ENCODE measurements at regions not wholly inside any gene's neighbourhood (a gene's known extent, or its start where the extent isn't known, plus 50 kb on each side); places are given as distances from the start of the nearest gene placed in this dataset.

DNA sequence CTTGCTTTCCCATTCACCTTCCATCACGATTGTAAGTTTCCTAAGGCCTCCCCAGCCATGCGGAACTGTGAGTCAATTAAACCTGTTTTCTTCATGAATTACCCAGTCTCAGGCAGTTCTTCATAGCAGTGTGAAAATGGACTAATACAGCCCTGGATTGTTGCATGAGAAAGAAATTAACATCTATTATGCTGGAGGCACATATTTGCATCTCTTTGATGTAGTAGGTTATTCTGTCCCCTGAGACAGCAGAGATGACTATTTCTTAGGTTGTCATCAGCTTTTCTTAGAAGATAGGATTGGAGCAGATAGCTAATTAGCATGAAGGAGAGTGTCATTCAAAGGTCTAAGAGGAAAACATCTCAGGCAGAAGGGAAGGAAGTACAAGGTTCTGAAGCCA is 166.2 kb downstream of the OMA1 start:
- DNase-seq (ENCODE audit: low read depth in 2 of 2), result no peak

- no peak for DNase-seq (ENCODE audit: low read depth in 2 of 2)
These were observed 179.3 kb downstream of the OMA1 start for GRCh38 chr1:58367217-58367616.

GRCh38 chr1:58365328-58365727 is 181.2 kb downstream of the OMA1 start:
- no peak for DNase-seq (ENCODE audit: low read depth in 2 of 2)

DNA sequence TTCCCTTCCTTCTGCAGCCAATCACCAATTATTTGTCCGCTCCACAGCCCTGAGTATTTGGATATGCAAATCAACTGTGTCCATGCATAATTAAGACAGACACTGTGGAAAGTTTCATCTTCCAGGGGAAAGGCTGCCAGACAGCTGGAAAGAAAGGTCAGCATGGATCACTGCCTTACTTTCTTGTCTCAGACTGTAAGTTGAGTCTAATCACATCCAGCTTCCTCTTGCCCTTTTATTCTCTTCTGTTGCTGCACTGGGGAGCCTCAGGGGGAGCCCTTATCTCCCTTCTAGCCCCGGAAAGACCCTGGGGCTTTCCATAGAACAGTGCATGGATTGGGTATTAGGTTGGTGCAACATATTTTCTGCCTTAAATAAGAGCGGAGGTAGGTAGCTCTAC is 182.9 kb downstream of the OMA1 start:
- DNase-seq (ENCODE audit: low read depth in 2 of 2), result no peak

- DNase-seq (ENCODE audit: low read depth in 2 of 2), result no peak
These were observed 185.4 kb downstream of the OMA1 start for GRCh38 chr1:58361134-58361533.

DNA sequence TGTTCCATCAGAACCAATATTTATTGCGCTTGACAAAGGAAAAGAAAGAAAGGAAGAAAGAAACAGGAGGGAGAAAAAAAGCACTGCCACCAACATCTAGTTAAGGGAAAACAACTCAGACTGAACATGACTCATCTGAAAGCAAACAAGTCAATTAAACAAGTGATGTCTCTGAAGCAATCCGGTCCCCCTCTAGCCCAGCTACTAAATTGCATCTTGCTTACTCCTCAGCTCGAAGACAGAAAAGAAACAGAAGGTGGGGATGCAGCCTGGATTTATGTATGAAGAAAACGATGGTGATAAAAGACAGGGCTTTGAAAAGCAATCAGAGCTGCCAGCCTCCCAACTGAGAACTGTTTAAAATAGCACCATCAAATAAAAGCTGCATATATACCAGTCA is 188.2 kb downstream of the OMA1 start:
- peak in 1 of 2 donors; percentile 5 for DNase-seq (ENCODE audit: low read depth in 2 of 2)

DNA sequence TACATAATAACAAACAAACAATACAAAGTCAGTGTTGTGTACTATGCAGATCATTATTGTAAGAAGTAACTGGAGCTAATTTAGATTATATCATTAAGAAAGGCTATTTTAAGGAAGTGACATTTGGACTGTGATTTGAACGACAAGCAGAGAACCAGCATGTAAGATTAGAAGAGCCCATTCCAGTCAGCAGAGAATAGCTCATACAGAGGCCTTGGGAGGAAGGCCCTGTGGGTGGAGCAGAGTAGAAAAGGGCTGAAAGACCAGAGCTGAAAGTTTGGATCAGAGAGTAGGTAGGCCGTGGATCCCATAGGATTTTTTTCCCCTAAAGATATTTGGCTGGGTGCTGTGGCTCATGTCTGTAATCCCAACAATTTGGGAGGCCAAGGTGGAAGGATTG is 190.1 kb downstream of the OMA1 start:
- DNase-seq (ENCODE audit: low read depth in 2 of 2), result no peak

GRCh38 chr1:58353168-58353567 is 193.4 kb downstream of the OMA1 start:
- DNase-seq (ENCODE audit: low read depth in 2 of 2), result no peak

GRCh38 chr1:58352476-58353092 is 193.9 kb downstream of the OMA1 start:
- no peak for DNase-seq (ENCODE audit: low read depth in 2 of 2)

DNA sequence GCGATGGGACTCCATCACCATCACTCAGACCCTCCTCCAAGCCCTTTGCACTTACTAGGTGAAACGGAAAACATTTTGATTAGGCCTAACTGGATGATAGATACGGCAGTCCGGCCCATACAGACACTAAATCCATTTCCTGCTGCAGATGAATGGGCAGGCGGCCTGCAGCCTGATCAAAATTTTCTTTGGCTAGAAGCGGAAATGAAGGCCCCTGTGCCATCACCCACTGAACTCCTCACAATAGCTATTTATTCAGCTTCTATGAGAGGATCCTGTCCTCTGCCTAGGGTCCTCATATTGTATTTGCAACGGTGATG is 200.5 kb downstream of the OMA1 start:
- DNase-seq (ENCODE audit: low read depth in 2 of 2), result peak in 1 of 2 donors; percentile 97

- peak in 1 of 2 donors; percentile 14 for DNase-seq (ENCODE audit: low read depth in 2 of 2)
These were observed 201.1 kb downstream of the OMA1 start for GRCh38 chr1:58345215-58346035.

DNA sequence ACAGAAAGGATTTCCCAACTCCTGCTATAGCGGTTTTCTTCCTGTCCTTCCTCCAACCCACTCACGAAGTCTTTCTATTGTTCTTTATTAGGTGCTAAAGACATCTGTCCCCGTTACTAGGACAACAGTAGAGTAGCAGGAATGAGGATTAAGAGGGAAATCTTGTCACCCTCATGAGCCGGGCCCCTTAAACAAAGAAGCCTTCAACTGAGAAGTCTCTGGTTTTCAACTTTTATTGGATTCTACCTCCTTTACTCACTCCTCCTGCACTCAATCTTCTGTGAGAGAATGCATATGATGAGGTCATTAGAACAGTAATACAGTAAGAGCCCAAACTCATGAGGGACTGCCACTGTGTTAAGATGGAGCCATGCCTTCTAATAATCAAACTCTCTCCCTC is 206.3 kb downstream of the OMA1 start:
- no peak for DNase-seq (ENCODE audit: low read depth in 2 of 2)

- no peak for DNase-seq (ENCODE audit: low read depth in 2 of 2)
These were observed 208.4 kb downstream of the OMA1 start for GRCh38 chr1:58338081-58338480.

GRCh38 chr1:58333511-58333910 is 213.0 kb downstream of the OMA1 start:
- no peak for DNase-seq (ENCODE audit: low read depth in 2 of 2)

- DNase-seq (ENCODE audit: low read depth in 2 of 2), result no peak
These were observed 215.4 kb downstream of the OMA1 start for GRCh38 chr1:58331156-58331555.

DNA sequence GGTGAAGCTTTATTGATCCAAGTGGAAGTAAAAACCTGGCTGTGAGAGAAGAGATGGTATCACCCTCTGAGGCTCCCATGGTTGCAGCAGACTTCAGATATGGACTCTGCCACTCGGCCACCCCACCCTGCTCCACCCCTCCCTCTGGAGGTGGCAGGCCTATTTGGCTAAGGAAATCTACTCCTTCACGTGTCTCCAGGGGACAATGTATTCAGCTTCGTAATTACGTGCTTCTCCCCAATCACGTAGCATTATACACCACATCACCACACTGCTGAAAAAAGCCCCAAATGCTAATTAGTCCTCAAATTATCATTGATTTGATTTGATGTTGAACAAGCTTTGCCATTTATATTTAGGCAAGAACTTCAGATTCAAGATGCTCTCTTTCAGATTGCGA is 220.7 kb downstream of the OMA1 start:
- DNase-seq (ENCODE audit: low read depth in 2 of 2), result no peak

GRCh38 chr1:58324558-58324957 is 222.0 kb downstream of the OMA1 start:
- no peak for DNase-seq (ENCODE audit: low read depth in 2 of 2)

GRCh38 chr1:58318157-58319005 is 228.1 kb downstream of the OMA1 start:
- no peak for DNase-seq (ENCODE audit: low read depth in 2 of 2)

GRCh38 chr1:58317694-58318093 is 228.8 kb downstream of the OMA1 start:
- DNase-seq (ENCODE audit: low read depth in 2 of 2), result no peak

GRCh38 chr1:58317086-58317485 is 229.4 kb downstream of the OMA1 start:
- no peak for DNase-seq (ENCODE audit: low read depth in 2 of 2)

DNA sequence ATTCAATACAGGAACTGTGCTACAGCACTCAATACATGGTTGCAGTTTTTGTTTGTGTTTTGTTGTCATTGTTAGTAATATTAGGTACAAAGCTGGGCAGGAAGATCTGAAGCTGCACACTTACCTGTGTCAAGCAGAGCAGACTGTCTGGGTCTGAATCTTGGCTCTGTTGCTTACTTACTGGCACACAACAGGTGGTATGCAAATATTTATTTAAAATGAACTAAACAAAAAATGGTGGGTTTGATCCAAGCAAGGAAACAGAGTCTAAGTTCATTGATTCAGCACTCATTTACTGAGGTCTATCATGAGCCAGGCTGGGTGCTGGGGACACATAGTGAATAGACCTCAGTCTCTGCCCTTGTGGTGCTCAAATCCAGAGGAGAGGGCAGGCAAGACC is 230.4 kb downstream of the OMA1 start:
- DNase-seq (ENCODE audit: low read depth in 2 of 2), result no peak

DNA sequence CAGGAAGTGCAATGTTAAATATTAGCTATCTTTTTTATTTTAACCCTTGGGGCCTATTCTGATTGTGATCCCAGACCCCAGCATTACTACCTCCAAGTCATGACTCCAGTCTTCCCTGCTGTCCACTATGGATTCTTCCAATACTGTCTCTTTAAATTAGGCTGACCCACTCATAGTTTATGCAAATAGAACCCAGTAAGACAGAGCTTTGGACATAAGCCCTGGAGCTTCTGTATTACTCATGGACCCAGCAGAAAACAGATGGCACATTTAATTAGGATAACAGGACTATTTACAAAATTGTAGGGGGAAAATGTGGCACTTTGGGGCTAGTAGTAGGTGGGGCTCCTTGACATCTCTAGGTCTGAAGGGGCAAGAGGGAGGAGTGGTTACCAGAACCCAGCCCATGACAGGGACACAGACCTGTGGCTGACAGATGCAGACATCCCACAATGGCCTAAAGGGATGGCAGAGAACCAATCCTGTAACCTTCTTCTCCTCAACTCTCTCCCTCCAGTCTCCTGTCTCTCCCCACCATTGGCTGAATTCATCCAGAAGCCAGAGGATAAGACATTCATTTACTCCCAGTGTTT is 233.5 kb downstream of the OMA1 start:
- DNase-seq (ENCODE audit: low read depth in 2 of 2), result no peak
